ENCODE measurements at regions not wholly inside any gene's neighbourhood (a gene's known extent, or its start where the extent isn't known, plus 50 kb on each side); places are given as distances from the start of the nearest gene placed in this dataset.
"Not testable (repeated sequence)": the region's sequence is repeated elsewhere in the genome, so short reads cannot be mapped to it uniquely, and the experiment has no call there.

DNA sequence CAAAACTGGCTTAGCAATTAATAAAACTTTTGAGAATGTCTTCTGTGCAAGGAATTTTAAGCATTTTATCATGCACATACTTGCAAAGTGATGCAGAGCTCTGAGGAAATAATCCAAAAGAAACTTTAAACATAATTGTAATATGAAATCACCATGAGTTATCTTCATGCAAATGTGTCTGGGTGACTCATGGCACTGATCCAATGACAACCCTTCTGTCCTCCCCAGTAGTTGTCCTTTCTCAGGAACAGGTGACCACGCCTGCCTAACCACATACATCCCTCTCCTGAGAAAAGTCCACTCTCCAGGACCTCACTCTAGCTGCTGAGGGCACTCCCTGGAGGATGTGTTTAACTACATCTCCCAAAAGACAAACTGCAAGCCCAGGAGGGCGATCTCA lies 530.6 kb upstream of the IL12A start:
- DNase-seq, result no peak

DNA sequence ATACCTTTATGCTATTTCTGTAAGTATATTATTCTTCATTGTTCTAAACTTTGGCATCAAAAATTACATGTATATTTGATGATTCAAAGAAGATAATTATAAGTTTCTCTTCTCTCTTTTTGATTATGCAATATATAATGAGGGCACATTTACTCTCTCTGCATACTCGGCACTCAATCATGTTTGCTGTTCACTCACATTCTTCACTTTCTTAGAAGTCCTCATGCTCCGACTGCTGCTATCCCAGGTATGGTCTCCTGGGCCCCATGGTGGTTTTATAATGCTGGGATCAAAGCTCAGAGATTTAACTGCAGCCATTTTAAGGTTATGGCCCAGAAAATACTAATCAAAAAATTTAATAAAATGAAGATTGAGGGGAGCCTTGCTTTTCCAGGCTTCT lies 529.7 kb upstream of the IL12A start:
- no peak for DNase-seq

DNA sequence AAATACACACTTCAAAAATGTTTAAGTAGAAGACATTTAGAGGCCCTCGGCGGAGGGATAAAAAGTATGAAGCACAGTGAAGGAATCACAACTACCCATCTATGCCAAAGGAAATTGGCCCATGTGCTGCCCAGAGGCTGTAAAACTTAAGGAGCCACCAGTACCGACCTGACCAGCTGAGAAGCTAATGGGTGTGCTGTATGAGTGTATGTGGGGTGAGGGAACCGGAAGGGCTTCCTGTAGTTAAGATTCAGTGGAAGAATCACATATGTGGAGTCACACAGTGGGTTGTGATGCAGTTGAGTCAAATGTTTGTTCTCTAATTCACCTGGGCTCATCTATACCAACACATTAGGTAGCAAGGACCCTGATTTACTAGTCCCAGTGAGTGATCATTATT lies 516.0 kb upstream of the IL12A start:
- no peak for DNase-seq

DNA sequence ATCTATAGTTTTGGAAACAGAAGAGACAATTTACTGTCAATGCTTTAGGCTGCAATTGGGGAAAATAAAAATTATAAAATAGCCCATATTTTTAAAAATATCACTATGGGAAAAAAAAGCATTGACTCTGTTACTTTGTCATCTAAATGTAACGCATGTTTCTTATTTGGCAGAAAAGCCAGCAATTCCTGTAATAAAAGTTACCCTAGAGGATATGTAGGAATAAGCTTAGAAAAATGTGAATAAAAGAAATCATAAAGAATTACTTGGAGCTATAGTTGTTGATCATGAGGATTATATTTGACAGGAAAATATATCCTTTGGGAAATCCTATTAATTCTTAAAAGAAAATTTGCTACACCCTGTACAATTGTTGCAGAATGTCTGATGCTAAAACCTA lies 515.4 kb upstream of the IL12A start:
- DNase-seq, result no peak

DNA sequence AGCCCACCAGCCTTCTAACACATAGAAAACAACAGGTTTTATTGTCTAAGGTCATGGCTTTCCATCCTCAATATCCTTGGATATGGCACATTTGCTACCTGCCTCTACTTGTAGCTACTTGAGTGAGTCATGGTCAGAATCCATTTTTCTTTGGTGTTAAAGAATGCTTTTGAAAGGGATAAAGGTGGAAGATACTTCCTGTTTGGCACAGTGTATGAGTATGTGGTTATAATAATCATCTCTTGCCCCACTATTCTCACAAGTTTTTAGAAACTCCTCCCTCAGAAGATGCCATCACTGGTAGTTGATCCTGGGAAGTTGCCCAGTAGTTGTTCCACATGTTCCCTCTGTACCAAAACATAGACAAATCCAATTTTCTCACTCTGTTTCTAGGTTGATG lies 508.6 kb upstream of the IL12A start:
- DNase-seq, result no peak

DNA sequence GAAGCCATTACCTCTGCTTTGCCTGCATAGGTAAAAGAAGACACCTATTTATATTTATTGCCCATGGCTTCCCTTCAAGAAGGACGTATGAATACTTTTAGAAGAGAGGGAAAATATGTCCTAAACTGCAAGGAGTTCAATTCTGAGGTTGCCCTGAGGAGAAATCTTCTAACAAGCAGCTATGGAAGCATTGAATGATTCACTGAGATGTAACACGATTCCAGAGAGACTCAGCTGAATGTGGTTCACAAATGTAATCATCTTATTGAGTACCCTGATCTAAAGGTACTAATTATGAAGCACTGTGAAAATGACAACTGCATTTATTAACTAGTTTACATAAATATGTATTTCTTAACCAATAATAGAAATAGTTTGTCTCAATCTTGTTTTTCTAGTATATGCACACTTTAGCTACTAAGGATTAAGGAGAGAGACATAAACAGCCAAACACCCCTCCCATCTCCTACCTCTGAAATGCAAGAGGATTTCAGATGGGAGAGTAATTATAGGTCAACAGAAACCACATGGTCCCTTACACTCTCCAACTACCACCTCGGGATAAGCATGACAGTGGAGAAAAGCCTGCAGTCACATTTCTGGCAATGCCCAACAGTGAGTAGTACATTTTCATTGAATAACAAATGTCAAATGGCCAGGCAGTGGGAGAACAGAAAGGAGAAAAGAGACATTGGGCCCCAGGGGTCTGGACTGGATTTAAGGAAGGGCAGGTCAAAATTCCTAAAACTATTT lies 506.2 kb upstream of the IL12A start:
- DNase-seq, result no peak

DNA sequence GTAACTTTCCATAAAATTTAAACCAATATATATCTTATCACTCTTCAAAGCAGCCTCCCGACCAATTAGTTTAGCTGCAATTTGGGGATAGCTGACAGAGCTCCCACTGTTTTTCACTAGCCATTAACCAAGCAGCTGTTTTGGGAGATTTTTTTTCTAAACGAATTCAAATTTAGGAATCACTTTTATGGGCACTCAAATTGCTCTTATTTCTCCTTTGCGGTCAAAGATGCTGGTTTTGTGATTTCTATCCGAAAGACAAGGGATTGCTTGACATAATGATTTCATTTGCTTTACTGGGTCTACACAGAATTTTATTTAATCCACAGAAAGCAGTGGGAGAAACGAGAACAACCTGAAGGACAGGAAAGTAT lies 505.7 kb upstream of the IL12A start:
- DNase-seq, result no peak

DNA sequence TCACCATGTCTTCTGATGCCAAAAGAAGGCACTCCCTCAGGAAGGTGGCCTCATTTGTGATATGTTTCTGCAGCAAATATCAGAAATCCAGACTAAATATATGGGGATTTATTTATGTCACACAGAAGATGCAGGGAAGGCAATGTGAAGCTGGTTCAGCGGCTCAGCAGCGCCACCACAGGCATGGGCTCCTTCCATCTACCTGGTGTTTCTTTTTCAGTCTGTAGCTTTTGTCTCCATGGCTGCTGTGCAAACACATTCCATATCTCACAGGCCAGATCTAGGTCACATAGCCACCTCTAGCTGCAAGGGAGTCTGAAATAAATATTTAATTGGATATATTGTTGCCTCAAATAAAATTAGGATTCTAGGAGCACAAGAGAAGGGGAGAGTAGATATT lies 502.1 kb upstream of the IL12A start:
- DNase-seq, result no peak

DNA sequence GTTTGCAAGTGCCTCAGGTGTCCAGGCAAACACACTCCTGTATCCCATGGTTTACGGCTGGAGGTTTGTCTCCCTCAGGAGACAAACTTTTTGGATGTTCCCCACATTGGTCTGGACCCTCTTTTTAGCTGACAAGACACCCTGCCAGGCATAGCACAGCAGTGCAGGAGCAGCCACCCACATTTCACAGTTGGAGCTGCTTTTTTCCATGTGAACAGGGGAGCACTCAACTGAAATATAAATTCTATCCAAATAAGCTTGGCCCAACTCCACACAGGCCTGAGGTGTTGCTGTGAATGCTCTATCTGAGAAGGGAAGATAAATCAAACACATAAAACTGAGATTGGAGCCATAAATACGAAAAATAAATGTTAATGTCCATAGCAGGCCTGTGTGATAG lies 501.3 kb upstream of the IL12A start:
- DNase-seq, result no peak

DNA sequence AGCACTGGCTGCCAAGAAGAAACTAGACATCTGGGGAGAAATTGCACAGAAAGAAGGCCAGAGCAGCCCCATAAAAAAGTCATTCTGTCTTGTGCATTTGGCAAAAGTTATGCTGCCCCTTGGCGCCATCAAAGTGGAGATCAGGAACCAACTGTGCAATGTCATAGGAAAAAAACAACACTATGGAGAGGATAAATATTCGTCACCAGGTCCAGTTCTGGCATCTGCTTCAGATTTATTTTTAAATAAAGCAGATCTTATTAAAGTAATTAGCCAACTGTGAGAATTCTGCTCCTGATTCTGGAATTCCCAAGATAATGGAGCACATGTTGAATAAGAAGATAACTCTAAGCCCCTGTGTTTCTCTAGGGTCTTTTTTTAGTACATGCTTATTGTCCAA lies 500.0 kb upstream of the IL12A start:
- DNase-seq, result no peak

DNA sequence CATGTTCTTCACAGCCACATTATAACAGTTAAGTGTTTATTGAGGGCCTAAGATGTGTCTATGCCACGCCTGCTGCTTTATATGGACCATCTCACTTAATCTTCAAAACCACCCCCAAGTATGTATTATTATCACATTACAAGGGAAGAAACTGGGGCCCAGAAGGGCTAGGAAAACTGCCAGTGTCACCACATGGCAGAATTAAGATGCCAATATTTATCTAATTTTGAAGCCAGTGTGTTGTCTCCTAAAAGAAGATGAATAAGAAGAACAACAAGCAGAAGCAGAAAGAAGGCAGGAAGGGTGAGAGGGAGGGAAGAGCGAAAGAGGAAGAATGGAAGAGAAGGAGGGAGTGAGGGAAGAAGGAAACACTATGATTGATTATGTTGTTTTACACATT lies 491.3 kb upstream of the IL12A start:
- DNase-seq, result no peak

DNA sequence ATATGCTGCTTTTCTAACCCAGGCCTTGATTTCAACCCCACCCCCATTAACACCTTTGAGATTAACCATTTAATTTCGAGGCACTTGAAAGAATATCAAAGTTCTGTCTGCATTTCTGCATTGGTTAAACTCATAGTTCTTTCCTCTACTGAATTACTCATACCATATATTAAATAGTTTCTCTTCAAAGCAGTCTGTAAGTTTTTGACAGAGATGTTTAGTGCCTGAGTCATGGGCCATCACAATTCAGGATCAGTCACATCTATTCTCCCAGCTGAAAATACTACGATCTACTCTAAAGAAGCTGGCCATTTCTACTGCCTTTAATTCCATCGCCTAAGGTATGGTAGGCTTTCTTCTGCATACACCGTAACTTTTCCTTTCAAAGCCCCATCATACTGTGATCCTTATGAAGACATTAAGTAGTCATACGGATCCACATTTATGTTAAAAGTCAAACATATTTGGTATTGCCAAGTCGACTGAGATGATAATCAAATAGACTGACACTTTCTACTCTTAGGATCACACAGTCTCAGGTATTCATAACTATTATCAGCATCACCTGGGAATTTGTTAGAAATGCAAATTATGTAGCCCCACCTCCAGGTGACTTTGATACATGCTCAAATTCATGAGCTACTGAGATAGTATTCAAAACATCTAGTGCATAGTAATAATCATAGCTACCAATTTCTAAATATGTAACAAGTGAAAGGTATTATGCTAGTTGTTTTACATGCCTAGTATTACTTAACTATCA lies 489.4 kb upstream of the IL12A start:
- DNase-seq, result no peak

DNA sequence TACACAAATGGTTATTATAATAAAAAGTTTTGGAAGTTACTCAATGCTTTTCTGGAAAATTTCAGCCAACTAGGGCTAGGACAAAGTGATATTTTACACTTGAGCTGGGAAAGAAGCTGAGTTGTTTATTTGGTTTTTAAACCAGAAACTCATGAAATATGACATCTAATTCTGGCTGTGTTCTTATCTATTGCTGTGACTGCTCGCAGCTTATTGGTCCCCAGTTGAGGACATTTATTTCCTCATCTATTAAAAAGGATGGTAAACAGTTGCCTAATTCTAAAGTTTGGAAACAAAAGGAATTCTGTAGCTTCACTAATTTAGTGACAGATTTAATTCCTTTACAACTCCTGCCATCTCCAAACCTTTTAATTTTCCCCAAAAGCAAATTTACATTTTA lies 487.6 kb upstream of the IL12A start:
- no peak for DNase-seq

DNA sequence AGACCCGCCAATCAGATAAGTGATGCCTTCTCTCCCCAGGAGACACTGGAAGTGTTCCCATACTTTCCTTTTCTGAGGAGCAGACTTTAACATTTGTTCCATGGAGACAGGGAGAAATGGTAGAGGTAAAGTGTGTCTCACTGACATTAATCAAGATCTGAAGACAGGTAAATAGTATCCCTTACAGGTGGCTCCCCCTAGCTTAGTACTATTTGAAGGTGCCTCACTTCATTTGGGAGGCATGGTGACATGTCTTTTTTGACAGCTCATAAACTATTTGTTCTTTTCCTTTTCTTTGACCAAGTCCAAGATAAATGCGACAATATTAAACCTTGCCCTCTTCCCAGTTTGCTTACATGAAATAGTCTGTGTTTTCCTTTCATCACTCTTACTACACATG lies 485.6 kb upstream of the IL12A start:
- no peak for DNase-seq

DNA sequence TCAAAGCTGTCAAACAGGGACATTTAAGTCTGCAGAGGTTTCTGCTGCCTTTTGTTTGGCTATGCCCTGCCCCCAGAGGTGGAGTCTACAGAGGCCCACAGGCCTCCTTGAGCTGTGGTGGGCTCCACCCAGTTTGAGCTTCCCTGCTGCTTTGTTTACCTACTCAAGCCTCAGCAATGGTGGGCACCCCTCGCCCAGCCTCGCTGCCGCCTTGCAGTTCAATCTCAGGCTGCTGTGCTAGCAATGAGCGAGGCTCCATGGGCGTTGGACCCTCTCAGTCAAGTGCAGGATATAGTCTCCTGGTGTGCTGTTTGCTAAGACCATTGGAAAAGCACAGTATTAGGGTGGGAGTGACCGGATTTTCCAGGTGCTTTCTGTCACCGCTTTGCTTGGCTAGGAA lies 477.6 kb upstream of the IL12A start:
- not testable (repeated sequence) for DNase-seq

DNA sequence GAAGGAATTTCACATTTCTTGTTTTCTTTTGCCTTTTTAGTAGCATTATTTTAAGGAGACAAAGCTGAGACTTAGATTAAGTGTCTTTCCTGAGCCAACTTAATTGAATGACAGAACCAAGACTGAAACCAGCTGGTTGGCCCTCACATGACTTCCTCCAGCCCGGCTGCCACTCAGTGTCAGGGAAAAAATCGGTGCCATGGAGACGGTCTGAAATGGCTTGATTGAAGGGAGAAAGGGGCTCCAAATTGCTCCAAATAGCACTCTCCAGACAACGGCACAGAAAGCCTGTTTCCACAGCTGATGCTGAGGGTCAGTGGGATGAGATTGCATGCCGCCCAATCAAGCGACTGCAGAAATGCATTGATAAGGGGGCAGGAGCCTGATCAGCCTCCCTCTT lies 475.2 kb upstream of the IL12A start:
- DNase-seq, result no peak

DNA sequence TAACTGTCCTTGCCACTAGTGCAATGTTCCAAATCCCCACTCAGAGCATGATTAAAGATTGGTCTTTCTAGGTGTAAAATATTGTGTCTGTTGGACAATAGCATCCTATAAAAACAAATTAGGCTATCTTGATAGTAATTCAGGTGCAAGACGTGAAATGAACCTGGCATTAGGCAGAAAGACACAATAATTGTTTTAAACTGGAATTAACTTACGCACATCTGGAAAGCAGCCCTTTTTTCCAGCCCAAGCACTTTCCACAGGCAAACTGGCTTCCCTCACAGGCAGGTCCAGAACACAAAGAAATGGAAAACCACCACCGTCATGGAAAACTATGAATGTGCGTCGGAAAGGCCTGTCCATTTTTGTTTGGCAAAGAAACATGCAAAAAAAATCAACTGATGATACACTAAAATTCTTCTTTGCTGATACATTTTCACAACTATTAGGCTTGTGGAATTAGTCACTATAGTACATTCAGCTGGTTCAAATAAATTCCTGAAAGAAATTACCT lies 474.7 kb upstream of the IL12A start:
- DNase-seq, result no peak

DNA sequence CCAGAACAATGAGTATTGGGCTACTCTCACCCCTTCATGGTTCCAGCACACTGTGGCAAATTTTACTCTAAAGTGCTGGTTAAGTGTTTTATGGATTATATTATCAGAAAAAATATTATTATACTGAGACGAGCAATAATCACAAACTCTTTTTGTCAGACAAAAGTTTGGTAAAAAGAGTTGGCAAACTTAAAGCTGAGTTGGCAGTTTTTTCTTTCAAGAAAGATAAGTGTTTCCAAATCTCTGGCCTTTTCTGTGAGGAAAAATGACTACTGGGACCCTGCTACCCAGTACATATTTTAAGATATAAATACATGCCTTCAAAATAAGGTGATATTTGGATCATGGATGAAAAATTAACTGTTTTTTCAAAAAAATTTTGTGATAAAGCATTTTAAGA lies 471.5 kb upstream of the IL12A start:
- DNase-seq, result no peak

DNA sequence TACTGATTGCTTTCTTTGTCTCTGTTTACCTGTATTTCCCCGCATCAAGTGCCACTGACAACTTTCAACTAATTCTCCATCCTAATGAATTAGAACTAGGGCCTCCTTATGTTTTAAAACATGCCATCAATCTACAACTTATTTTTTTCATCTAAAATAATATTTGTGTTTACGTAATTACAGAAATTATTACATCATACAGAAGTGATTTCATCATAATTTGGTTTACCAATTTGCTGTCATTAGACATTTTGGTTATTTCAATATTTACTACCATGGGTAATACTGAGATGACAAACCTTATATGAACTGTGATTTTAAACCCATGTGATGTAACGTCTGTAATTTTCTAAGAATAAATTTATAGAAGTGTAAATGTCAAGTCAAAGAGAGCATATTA lies 468.0 kb upstream of the IL12A start:
- no peak for DNase-seq

DNA sequence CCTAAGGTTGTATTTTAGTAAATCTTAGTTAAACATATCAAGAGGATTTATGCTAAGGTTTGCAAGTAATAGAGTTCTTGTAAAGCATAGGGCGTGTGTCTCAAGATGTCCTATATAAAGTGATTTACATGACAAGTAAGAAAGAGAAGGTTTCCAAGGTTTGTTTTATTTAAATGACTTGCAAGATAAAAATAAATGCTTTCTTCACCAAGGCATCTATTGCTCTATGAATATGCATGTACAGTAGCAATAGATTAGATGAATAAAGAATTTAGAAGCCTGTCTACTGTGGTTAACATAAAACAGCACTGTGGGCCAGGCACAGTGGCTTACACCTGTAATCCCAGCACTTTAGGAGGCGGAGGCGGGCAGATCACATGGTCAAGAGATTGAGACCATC lies 466.4 kb upstream of the IL12A start:
- DNase-seq, result no peak

DNA sequence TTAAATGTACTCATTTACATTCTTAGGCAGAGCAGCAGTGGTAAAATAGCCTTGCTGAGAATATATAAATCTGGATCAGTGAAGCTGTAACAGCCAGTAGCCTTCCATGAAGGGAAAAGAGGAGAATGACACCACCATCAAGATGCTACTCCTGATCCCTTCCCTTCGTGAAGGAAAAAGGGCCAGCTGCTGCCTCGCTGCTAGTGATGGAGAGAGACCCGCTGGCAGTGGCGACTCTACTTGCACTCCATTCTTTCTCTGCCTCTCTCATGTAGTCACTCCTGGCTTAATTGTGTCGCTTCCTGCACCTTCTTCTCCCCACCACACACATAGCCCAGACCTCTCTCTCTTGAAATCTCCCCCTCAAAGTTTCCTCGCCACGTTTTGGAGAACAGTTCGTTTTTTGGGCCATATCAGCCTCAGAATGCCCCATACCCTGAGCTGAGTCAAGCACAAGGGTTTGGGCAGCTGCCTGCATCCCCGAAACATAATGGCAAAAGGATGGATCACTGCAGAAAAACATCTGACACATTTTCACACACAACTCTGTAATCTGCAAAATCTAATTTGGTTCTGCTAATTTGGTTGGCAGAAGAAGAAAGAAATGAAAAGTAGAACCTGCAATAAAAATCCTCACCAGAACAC lies 460.3 kb upstream of the IL12A start:
- no peak for DNase-seq

DNA sequence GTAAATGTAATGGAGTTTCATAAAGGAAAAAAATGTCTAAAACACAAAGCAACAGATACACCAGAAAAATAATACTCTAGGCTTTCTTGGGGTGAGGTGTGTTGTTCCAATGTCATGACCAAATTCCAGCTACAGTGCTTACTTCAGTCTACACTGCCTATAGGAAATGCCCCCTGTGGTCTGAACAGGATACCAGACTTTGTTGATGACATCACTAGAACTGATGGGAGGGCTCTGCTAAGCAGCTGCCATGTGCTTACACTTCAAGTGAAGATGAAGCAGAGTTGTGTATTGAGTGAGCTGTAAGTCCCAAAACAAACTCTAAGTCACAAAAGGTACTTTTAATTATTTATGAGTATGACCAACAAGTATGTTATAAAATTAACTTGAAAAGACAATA lies 456.1 kb upstream of the IL12A start:
- no peak for DNase-seq

DNA sequence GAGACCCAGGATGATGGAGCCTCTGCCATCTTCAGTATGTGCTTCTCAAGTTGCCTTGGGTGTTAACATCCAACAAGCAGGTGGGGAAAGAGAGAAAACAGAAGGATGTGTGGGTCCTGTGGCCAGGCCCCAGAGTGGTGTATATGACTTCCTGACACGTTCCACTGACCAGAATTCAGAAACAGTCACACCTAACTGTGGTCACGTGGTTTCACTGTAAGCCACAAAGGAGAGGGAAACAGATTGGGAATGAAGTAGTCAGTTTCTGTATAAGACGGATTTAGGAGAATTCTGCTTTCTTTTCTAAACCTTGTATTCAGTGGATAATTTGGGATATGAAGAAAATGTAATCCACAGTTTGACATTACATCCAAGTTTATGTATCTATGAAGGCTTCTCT lies 454.1 kb upstream of the IL12A start:
- DNase-seq, result no peak

DNA sequence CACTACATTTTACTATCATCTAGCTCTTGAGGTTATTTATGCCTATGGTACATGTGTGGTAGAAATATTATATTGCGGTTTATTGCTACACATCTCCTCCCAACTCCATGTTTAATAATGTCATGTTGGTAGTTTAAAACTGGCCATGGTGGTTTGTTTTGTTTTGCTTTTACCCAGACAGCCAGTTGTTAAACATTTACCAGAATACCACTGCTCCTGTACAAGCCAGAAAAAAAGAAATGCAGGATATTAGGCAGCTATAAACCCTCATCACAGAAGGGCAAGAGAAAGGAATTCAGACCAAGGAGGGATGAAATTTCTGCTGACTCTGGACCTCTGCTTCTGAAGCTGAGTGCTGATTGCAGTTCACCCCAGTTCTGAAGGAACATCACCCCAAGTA lies 451.8 kb upstream of the IL12A start:
- DNase-seq, result peak; percentile 14
